ENCODE measurements at regions not wholly inside any gene's neighbourhood (a gene's known extent, or its start where the extent isn't known, plus 50 kb on each side); places are given as distances from the start of the nearest gene placed in this dataset.

- Histone ChIP-seq H3K27me3 (no peaks in the 10 kb centered on the region), H3K4me3 (no peak overlapping the region), H3K36me3 (no peaks in the 10 kb centered on the region), H3K27ac (no peak overlapping the region), H3K4me1 (peaks cover 0 to 6% (median 3%) of the 10 kb centered on the region in 4 donors), H3K9me3 (peaks cover 0 to 14% (median 6%) of the 10 kb centered on the region in 4 donors)
- WGBS, 5 donors, result 80 to 87% (median 83%) methylated on average over 4 of the region's 4 CpGs
- intact Hi-C loops (cut with DNase I; ENCODE audit: low total_unique reads), result no loop called here
- TF ChIP-seq EP300 (IDR thresholded peaks at IDR 0.05), result no peak
- no peak for DNase-seq
Observed at GRCh38 chr2:238978497-238978896, 130.6 kb downstream of the TWIST2 start.

- H3K27ac ChIP-seq, result no peak overlapping the region
- WGBS, 5 donors, result 67 to 77% (median 76%) methylated on average over 4 of the region's 4 CpGs
- peaks cover 0 to 14% (median 6%) of the 10 kb centered on the region in 4 donors for H3K9me3 ChIP-seq
- peaks cover 0 to 6% (median 0%) of the 10 kb centered on the region in 3 donors for H3K27me3 ChIP-seq
- intact Hi-C loops (cut with DNase I; ENCODE audit: low total_unique reads), result no loop called here
- DNase-seq, result no peak
- H3K4me3 ChIP-seq, result no peak overlapping the region
- H3K36me3 ChIP-seq, result no peaks in the 10 kb centered on the region
- TF ChIP-seq POLR2A (IDR thresholded peaks at IDR 0.05) (no peak), POLR2AphosphoS5 (IDR thresholded peaks at IDR 0.05) (no peak), EP300 (IDR thresholded peaks at IDR 0.05) (no peak), CTCF (IDR thresholded peaks at IDR 0.05) (no peak)
- H3K4me1 ChIP-seq, result peaks cover 0 to 4% (median 0%) of the 10 kb centered on the region in 4 donors
Observed at GRCh38 chr2:238979636-238980035, 131.8 kb downstream of the TWIST2 start.

- intact Hi-C loops (cut with DNase I; ENCODE audit: low total_unique reads), result no loop called here
- Histone ChIP-seq H3K27me3 (peaks cover 0 to 28% (median 0%) of the 10 kb centered on the region in 3 donors), H3K4me3 (no peak overlapping the region), H3K36me3 (no peaks in the 10 kb centered on the region), H3K4me1 (no peaks in the 10 kb centered on the region), H3K27ac (no peak overlapping the region), H3K9me3 (no peaks in the 10 kb centered on the region)
- TF ChIP-seq POLR2A (IDR thresholded peaks at IDR 0.05) (no peak), CTCF (IDR thresholded peaks at IDR 0.05) (no peak), EP300 (IDR thresholded peaks at IDR 0.05) (no peak), POLR2AphosphoS5 (IDR thresholded peaks at IDR 0.05) (no peak)
- DNase-seq, result peak in 1 of 2 donors; percentile 7
- 80 to 85% (median 80%) methylated on average over 22 of the region's 22 CpGs for WGBS, 5 donors
Observed at GRCh38 chr2:238985041-238985729, 137.3 kb downstream of the TWIST2 start.

GRCh38 chr2:238985931-238986446, 138.1 kb downstream of the TWIST2 start:
- H3K36me3 ChIP-seq, result no peaks in the 10 kb centered on the region
- 66 to 78% (median 76%) methylated on average over 23 to 30 of the region's 30 CpGs for WGBS, 5 donors
- TF ChIP-seq POLR2AphosphoS5 (IDR thresholded peaks at IDR 0.05) (no peak), POLR2A (IDR thresholded peaks at IDR 0.05) (no peak), EP300 (IDR thresholded peaks at IDR 0.05) (no peak), CTCF (IDR thresholded peaks at IDR 0.05) (no peak)
- no peaks in the 10 kb centered on the region for H3K4me1 ChIP-seq
- H3K9me3 ChIP-seq, result no peaks in the 10 kb centered on the region
- no peak overlapping the region for H3K4me3 ChIP-seq
- peaks cover 0 to 28% (median 0%) of the 10 kb centered on the region in 3 donors for H3K27me3 ChIP-seq
- intact Hi-C loops (cut with DNase I; ENCODE audit: low total_unique reads), result no loop called here
- DNase-seq, result peak in 1 of 2 donors; percentile 1
- no peak overlapping the region for H3K27ac ChIP-seq
